GM12865 (cell line): ENCODE measurements at regions not wholly inside any gene's neighbourhood (a gene's known extent, or its start where the extent isn't known, plus 50 kb on each side); places are given as distances from the start of the nearest gene placed in this dataset.
"Not testable (repeated sequence)": the region's sequence is repeated elsewhere in the genome, so short reads cannot be mapped to it uniquely, and the experiment has no call there.

Experiments used
- DNase-seq: peaks from one replicate; pipeline ENCODE4 v3.0.0; 2010; ENCODE audit warnings: low read depth
- H3K4me3 ChIP-seq: 2 replicates; pipeline ENCODE4 v1.5.1; 2011; ENCODE audit warnings: mild to moderate bottlenecking, low read depth, low read length, control low read depth
- TF ChIP-seq, protein P1 (sequence below): IDR thresholded peaks from 2 replicates; pipeline ENCODE4 v1.5.1; 2011; ENCODE audit warnings: low read length, control low read depth, low read depth, inconsistent platforms; ENCODE audit not compliant: insufficient read depth; ENCODE audit errors: missing control alignments

DNA sequence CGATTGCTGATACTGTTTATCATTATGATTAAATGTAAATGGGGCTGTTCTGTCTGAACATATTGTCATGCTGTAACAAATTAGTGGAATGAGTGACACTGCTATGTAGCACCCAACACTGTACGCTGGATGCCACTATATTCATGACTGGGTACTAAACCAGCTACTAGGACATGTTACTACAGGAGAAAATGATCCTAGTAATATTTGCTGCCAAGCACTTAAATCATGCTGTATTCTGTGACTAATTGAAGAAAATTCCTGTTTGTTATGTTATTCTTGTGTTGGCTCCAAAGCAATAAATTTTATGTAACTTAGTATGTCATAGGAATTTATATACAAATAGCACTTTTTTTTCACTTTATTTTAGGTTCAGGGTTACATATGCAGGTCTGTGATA lies 804.2 kb downstream of the CENPC start:
- no peak overlapping the region for H3K4me3 ChIP-seq
- TF ChIP-seq, protein P1, sequence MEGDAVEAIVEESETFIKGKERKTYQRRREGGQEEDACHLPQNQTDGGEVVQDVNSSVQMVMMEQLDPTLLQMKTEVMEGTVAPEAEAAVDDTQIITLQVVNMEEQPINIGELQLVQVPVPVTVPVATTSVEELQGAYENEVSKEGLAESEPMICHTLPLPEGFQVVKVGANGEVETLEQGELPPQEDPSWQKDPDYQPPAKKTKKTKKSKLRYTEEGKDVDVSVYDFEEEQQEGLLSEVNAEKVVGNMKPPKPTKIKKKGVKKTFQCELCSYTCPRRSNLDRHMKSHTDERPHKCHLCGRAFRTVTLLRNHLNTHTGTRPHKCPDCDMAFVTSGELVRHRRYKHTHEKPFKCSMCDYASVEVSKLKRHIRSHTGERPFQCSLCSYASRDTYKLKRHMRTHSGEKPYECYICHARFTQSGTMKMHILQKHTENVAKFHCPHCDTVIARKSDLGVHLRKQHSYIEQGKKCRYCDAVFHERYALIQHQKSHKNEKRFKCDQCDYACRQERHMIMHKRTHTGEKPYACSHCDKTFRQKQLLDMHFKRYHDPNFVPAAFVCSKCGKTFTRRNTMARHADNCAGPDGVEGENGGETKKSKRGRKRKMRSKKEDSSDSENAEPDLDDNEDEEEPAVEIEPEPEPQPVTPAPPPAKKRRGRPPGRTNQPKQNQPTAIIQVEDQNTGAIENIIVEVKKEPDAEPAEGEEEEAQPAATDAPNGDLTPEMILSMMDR = no peak
- no peak for DNase-seq

DNA sequence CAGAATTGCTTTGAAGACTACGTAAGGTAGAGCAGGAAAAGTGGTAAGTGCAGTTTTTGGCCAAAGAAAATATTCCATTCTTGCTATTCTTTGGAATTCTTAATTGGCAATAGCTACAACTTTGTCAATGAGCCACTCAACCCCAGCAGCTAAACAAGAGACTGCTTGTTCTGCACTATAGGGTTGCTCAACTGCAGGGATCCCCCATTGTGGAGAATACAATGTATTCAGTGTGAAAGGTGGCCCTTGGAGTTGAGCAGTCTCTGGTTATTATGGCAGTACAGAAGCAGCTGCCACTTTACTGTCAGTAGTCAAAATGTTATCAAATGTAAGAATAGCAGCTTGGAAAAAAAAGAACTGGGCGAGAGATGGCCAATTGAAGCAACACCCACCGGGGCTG lies 808.7 kb downstream of the CENPC start:
- no peak overlapping the region for H3K4me3 ChIP-seq
- TF ChIP-seq, protein P1 = no peak
- DNase-seq = no peak

DNA sequence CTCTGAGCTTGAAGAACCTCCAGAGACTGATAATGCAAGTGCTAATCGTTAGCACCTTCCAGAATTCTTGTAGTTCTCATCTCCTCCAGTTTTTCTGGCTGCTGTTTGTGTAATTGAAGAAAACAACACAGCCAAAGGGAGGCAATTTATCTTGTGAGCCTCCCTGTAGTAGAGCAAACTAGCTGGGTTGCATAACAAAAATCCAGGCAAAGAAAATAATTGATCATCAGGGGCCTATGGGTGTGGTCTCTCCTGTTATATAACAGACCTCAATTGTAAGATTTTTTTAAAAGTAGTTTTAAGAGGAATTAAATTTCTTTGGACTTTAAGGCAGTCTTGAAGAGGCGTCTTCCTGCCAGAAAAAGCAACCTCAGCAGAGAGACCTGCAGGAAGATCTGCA lies 817.0 kb downstream of the CENPC start:
- TF ChIP-seq, protein P1 = no peak
- DNase-seq = no peak
- no peak overlapping the region for H3K4me3 ChIP-seq

DNA sequence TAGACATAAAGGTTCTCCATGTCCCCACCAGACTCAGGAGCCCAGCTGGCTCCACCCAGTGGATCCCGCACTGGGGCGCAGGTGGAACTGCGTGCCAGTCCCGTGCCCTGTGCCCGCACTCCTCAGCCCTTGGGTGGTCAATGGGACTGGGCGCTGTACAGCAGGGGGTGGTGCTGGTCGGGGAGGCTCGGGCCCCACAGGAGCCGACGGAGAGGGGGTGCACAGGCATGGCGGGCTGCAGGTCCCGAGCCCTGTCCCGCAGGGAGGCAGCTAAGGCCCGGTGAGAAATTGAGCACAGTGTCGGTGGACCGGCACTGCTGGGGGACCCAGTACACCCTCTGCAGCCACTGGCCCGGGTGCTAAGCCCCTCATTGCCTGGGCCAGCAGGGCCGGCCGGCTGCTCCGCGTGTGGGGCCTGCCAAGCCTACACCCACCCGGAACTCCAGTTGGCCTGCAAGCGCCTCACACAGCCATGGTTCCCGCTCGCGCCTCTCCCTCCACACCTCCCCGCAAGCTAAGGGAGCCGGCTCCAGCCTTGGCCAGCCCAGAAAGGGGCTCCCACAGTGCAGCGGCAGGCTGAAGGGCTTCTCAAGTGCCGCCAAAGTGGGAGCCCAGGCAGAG lies 832.9 kb downstream of the CENPC start:
- not testable (repeated sequence) for DNase-seq

DNA sequence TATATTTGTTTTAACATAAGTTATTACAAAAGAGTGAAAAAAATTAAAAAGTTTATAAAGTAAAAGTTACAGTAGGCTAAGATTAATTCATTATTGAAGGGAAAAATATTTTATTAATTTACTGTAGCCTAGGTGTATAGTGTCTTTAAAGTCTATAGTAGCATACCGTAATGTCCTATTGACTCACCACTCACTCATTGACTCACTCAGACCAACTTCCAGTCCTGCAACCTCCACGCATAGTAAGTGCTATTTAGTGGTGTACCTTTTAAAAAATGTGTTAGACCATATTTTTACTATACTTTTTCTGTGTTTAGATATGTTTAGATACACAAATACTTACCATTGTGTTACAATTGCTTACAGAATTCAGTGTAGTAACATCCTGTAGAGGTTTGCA lies 841.1 kb downstream of the CENPC start:
- no peak overlapping the region for H3K4me3 ChIP-seq
- DNase-seq = no peak
- TF ChIP-seq, protein P1 = no peak

More for the DNA sequence above, 832.9 kb downstream of the CENPC start:
- H3K4me3 ChIP-seq = not testable (repeated sequence)

DNA sequence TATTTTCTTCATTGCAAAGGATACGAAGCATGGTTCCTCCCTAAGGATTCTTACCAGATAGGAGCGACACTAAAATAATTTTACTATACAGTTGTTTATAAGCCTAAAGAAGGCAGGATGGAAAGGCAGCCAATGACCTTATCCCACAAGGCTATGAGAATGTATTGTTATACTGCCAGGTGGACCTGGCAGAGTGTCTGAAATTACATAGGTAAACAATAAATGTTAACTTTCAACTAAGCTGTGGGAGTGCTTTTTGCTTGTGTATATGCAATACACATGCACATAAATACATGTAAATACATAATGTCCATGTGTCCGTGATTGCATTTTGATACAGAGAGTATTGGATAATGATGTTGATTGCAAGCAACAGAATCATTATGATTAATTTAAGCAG lies 850.6 kb downstream of the CENPC start:
- TF ChIP-seq, protein P1 = no peak
- no peak for DNase-seq
- H3K4me3 ChIP-seq = no peak overlapping the region

DNA sequence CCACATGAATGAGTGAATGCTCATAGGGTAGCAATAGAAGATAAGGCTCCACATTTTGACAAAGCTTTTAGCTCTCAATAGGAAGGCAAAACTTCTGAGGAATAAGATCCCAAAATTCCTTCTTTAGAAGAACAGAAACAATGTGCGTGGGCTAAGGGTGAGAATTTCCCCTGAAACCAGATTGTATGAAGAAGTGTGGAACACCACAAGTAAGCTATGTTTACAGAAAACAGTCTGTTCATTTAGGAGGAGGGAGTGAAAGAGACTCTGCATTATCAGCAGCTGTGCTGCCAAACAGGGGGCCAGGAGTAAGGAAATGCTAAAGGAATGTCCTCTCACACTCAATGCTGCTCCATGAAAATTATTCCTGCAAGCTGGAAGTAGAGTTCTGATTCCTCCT lies 851.6 kb downstream of the CENPC start:
- TF ChIP-seq, protein P1 = no peak
- no peak for DNase-seq
- H3K4me3 ChIP-seq = no peak overlapping the region
